ENCODE measurements at regions not wholly inside any gene's neighbourhood (a gene's known extent, or its start where the extent isn't known, plus 50 kb on each side); places are given as distances from the start of the nearest gene placed in this dataset.

GRCh38 chr1:112328600-112328999, 67.4 kb upstream of the CTTNBP2NL start:
- DNase-seq (ENCODE audit: extremely low read depth, low read depth): no peak
- H3K4me3 ChIP-seq (replicated peaks; ENCODE audit: low read depth, low read length): no peak overlapping the region
- TF ChIP-seq CTCF (IDR thresholded peaks at IDR 0.05; ENCODE audit: low read depth, low read length, missing control alignments): no peak

GRCh38 chr1:112332176-112333150, 63.6 kb upstream of the CTTNBP2NL start:
- H3K4me3 ChIP-seq (replicated peaks; ENCODE audit: low read depth, low read length): no peak overlapping the region
- DNase-seq (ENCODE audit: extremely low read depth, low read depth): no peak
- TF ChIP-seq CTCF (IDR thresholded peaks at IDR 0.05; ENCODE audit: low read depth, low read length, missing control alignments): no peak

GRCh38 chr1:112335351-112335750, 60.7 kb upstream of the CTTNBP2NL start:
- DNase-seq (ENCODE audit: extremely low read depth, low read depth): no peak
- H3K4me3 ChIP-seq (replicated peaks; ENCODE audit: low read depth, low read length): no peak overlapping the region
- TF ChIP-seq CTCF (IDR thresholded peaks at IDR 0.05; ENCODE audit: low read depth, low read length, missing control alignments): no peak

GRCh38 chr1:112337028-112337531, 58.9 kb upstream of the CTTNBP2NL start:
- no peak overlapping the region for H3K4me3 ChIP-seq (replicated peaks; ENCODE audit: low read depth, low read length)
- TF ChIP-seq CTCF (IDR thresholded peaks at IDR 0.05; ENCODE audit: low read depth, low read length, missing control alignments): peak; percentile 66
- DNase-seq (ENCODE audit: extremely low read depth, low read depth): no peak

- no peak overlapping the region for H3K4me3 ChIP-seq (replicated peaks; ENCODE audit: low read depth, low read length)
- DNase-seq (ENCODE audit: extremely low read depth, low read depth): no peak
- TF ChIP-seq CTCF (IDR thresholded peaks at IDR 0.05; ENCODE audit: low read depth, low read length, missing control alignments): no peak
Measured at GRCh38 chr1:112341986-112342385, 54.0 kb upstream of the CTTNBP2NL start.

- no peak overlapping the region for H3K4me3 ChIP-seq (replicated peaks; ENCODE audit: low read depth, low read length)
- no peak for DNase-seq (ENCODE audit: extremely low read depth, low read depth)
- no peak for TF ChIP-seq CTCF (IDR thresholded peaks at IDR 0.05; ENCODE audit: low read depth, low read length, missing control alignments)
Measured at GRCh38 chr1:112342558-112342957, 53.5 kb upstream of the CTTNBP2NL start.
